H9 (cell line): ENCODE measurements at regions not wholly inside any gene's neighbourhood (a gene's known extent, or its start where the extent isn't known, plus 50 kb on each side); places are given as distances from the start of the nearest gene placed in this dataset.
"Not testable (repeated sequence)": the region's sequence is repeated elsewhere in the genome, so short reads cannot be mapped to it uniquely, and the experiment has no call there.

Experiments
- DNase-seq: peaks from one replicate; pipeline ENCODE4 v3.0.0-alpha.2; 2017
- H2AFZ ChIP-seq: one replicate; pipeline ENCODE4 v1.6.1; 2013; ENCODE audit warnings: mild to moderate bottlenecking, low read length, control low read depth, moderate library complexity
- H2AK5ac ChIP-seq: 2 replicates; pipeline ENCODE4 v1.6.1; 2013; ENCODE audit warnings: low read length, control low read depth, mixed read lengths; ENCODE audit not compliant: insufficient read length
- H2BK120ac ChIP-seq: one replicate; pipeline ENCODE4 v1.6.1; 2013; ENCODE audit warnings: low read depth, mild to moderate bottlenecking, low read length, control low read depth, inconsistent platforms; ENCODE audit not compliant: poor library complexity, severe bottlenecking
- H2BK12ac ChIP-seq: 2 replicates; pipeline ENCODE4 v1.6.1; 2013; ENCODE audit warnings: low read length, control low read depth, mixed read lengths, low read depth; ENCODE audit not compliant: insufficient read length
- H2BK15ac ChIP-seq: 2 replicates; pipeline ENCODE4 v1.6.1; 2013; ENCODE audit warnings: low read depth, low read length, control low read depth
- H2BK20ac ChIP-seq: one replicate; pipeline ENCODE4 v1.6.1; 2013; ENCODE audit warnings: low read depth, mild to moderate bottlenecking, low read length, control low read depth, inconsistent platforms; ENCODE audit not compliant: poor library complexity, severe bottlenecking
- H2BK5ac ChIP-seq: 2 replicates; pipeline ENCODE4 v1.6.1; 2013; ENCODE audit warnings: low read length, control low read depth, mixed read lengths; ENCODE audit not compliant: insufficient read length
- H3K14ac ChIP-seq: 2 replicates; pipeline ENCODE4 v1.6.1; 2013; ENCODE audit warnings: low read length, control low read depth; ENCODE audit not compliant: insufficient read depth
- H3K18ac ChIP-seq: 2 replicates; pipeline ENCODE4 v1.6.1; 2013; ENCODE audit warnings: low read depth, mild to moderate bottlenecking, mixed read lengths, low read length, control low read depth; ENCODE audit not compliant: insufficient read length
- H3K23ac ChIP-seq: 2 replicates; pipeline ENCODE4 v1.6.1; 2013; ENCODE audit warnings: low read length, control low read depth, mixed read lengths, low read depth; ENCODE audit not compliant: insufficient read length
- H3K23me2 ChIP-seq: 2 replicates; pipeline ENCODE4 v1.6.1; 2013; ENCODE audit warnings: low read depth, mild to moderate bottlenecking, mixed read lengths, low read length, control low read depth; ENCODE audit not compliant: insufficient read length, poor library complexity, severe bottlenecking
- H3K27ac ChIP-seq: 2 replicates; pipeline ENCODE4 v1.5.1; 2013; ENCODE audit warnings: low read length, control low read depth, mixed read lengths, low read depth; ENCODE audit not compliant: insufficient read length
- H3K27me3 ChIP-seq: 2 replicates; pipeline ENCODE4 v1.6.1; 2013; ENCODE audit warnings: low read length, control low read depth, inconsistent platforms; ENCODE audit not compliant: insufficient read depth
- H3K4ac ChIP-seq: 2 replicates; pipeline ENCODE4 v1.6.1; 2013; ENCODE audit warnings: low read depth, mild to moderate bottlenecking, control low read depth, inconsistent platforms, low read length, moderate library complexity
- H3K4me1 ChIP-seq: 2 replicates; pipeline ENCODE4 v1.6.1; 2013; ENCODE audit warnings: low read length, control low read depth, inconsistent platforms; ENCODE audit not compliant: insufficient read depth
- H3K4me2 ChIP-seq: 2 replicates; pipeline ENCODE4 v1.6.1; 2013; ENCODE audit warnings: low read length, control low read depth, mixed read lengths; ENCODE audit not compliant: insufficient read length, insufficient read depth
- H3K56ac ChIP-seq: 2 replicates; pipeline ENCODE4 v1.6.1; 2013; ENCODE audit warnings: low read depth, mild to moderate bottlenecking, mixed read lengths, low read length, control low read depth; ENCODE audit not compliant: insufficient read length
- H3K79me1 ChIP-seq: 2 replicates; pipeline ENCODE4 v1.6.1; 2013; ENCODE audit warnings: low read depth, mild to moderate bottlenecking, moderate library complexity, low read length, control low read depth, inconsistent platforms; ENCODE audit not compliant: insufficient read depth, poor library complexity, severe bottlenecking
- H3K79me2 ChIP-seq: 2 replicates; pipeline ENCODE4 v1.6.1; 2013; ENCODE audit warnings: low read length, control low read depth, inconsistent platforms; ENCODE audit not compliant: insufficient read depth
- H3K9ac ChIP-seq: 2 replicates; pipeline ENCODE4 v1.6.1; 2013; ENCODE audit warnings: low read length, control low read depth, mixed read lengths; ENCODE audit not compliant: insufficient read length; ENCODE audit errors: extremely low read depth
- H3K9me3 ChIP-seq: one replicate; pipeline ENCODE4 v1.6.1; 2013; ENCODE audit warnings: low read depth, low read length, inconsistent platforms; ENCODE audit not compliant: control insufficient read depth
- H3T11ph ChIP-seq: one replicate; pipeline ENCODE4 v1.6.1; 2013; ENCODE audit warnings: mild to moderate bottlenecking, low read length, control low read depth, inconsistent platforms
- H4K20me1 ChIP-seq: one replicate; pipeline ENCODE4 v1.6.1; 2013; ENCODE audit not compliant: control insufficient read depth, insufficient read length, insufficient read depth
- H4K5ac ChIP-seq: 2 replicates; pipeline ENCODE4 v1.6.1; 2013; ENCODE audit warnings: low read depth, mild to moderate bottlenecking, mixed read lengths, low read length, control low read depth; ENCODE audit not compliant: insufficient read length
- H4K8ac ChIP-seq: replicated peaks from 2 replicates; pipeline ENCODE4 v1.6.1; 2013; ENCODE audit warnings: low read length, control low read depth, mixed read lengths, low read depth; ENCODE audit not compliant: insufficient read length
- H4K91ac ChIP-seq: 2 replicates; pipeline ENCODE4 v1.6.1; 2013; ENCODE audit warnings: low read depth, mild to moderate bottlenecking, moderate library complexity, mixed read lengths, low read length, control low read depth; ENCODE audit not compliant: insufficient read length
- H3K27ac Mint-ChIP-seq, 3 experiments: 2 replicates in 2 of 3; 3 replicates in 1 of 3; pipeline ENCODE4 v1.8.0; 2020 to 2021; ENCODE audit warnings: mixed read lengths in 3 of 3, mild to moderate bottlenecking in 1 of 3, moderate library complexity in 1 of 3
- H3K27me3 Mint-ChIP-seq: 2 replicates; pipeline ENCODE4 v1.8.0; 2021; ENCODE audit warnings: low read depth, mild to moderate bottlenecking, moderate library complexity, mixed read lengths
- H3K36me3 Mint-ChIP-seq, 3 experiments: 2 replicates in 2 of 3; 3 replicates in 1 of 3; pipeline ENCODE4 v1.8.0; 2020 to 2021; ENCODE audit warnings: low read depth in 3 of 3, mixed read lengths in 3 of 3; ENCODE audit not compliant: insufficient read depth in 1 of 3
- H3K4me1 Mint-ChIP-seq, 2 experiments: 2 replicates each; pipeline ENCODE4 v1.8.0; 2020; ENCODE audit warnings: mixed read lengths in 2 of 2
- H3K4me3 Mint-ChIP-seq, 2 experiments: 2 replicates in 1 of 2; 3 replicates in 1 of 2; pipeline ENCODE4 v1.8.0; 2020 to 2021; ENCODE audit warnings: mild to moderate bottlenecking in 2 of 2, mixed read lengths in 2 of 2, moderate library complexity in 1 of 2
- H3K9me3 Mint-ChIP-seq, 2 experiments: 2 replicates in 1 of 2; 3 replicates in 1 of 2; pipeline ENCODE4 v1.8.0; 2020; ENCODE audit warnings: mild to moderate bottlenecking in 2 of 2, mixed read lengths in 2 of 2, moderate library complexity in 1 of 2
- WGBS: extraction: QIAGEN DNeasy Blood & Tissue Kit; methylation state at CpG from one replicate; pipeline ENCODE4 v1.1.7; 2013; ENCODE audit warnings: missing lambda C conversion rate, low lambda C conversion rate, mixed read lengths; ENCODE audit not compliant: insufficient read length; ENCODE audit errors: extremely low coverage; 5-methylcytosine and 5-hydroxymethylcytosine counted together
- TF ChIP-seq, protein P1 (sequence below): fragments of 200-600 bp; sonication (generic); conservative IDR thresholded peaks from 3 replicates; pipeline ENCODE4 v1.8.0; 2021; ENCODE audit warnings: antibody characterized with exemption, mild to moderate bottlenecking

DNA sequence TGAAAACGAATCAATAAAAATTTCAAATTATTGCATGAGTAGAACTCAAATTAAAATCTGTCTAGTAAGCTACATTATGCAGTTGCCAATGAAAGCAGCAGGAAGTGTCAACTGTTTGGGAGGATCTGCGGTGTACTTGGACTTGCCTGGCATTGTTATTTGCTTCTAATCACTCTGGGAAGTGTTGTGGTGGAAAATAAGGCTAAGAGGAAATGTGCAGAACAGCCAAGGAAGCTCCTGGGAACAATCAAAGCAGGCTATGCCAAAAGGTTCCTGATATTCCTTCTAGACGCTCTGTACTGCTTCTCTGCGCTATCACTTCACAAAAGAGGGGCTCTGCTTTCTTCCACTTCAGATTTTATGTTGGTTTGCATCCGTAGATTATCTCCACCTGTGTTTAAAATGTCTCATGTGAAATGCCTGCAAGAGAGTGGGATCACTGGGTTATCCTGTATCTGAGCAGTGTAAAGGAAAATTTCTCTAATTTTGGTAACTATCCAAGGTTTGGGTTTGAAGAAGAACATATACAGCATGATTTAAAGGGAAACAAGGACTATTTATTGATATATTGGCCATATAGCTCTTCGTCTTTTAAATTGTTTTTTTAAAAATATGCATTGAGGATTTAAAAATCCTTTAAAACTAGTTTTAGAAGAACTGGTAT is 182.7 kb upstream of the CSNK1A1L start:
- no peak overlapping the region for H3K27ac Mint-ChIP-seq
- Histone ChIP-seq H2BK120ac (no peak overlapping the region), H4K8ac (no peak overlapping the region), H3K27ac (no peak overlapping the region), H2AK5ac (no peak overlapping the region), H3K56ac (no peak overlapping the region), H3K9ac (no peak overlapping the region), H3K27me3 (no peaks in the 10 kb centered on the region; the same call in 1 of the 2 replicates), H3K23ac (no peak overlapping the region), H2BK12ac (no peak overlapping the region), H3K23me2 (no peaks in the 10 kb centered on the region), H4K5ac (no peak overlapping the region), H3K4me1 (no peaks in the 10 kb centered on the region; the same call in 1 of the 2 replicates), H2BK20ac (no peak overlapping the region), H2AFZ (peak overlapping the region; percentile 40), H3K79me2 (no peaks in the 10 kb centered on the region), H4K20me1 (no peaks in the 10 kb centered on the region), H3T11ph (no peak overlapping the region), H3K14ac (no peak overlapping the region), H3K9me3 (no peaks in the 10 kb centered on the region), H3K18ac (no peak overlapping the region), H3K4me2 (no peak overlapping the region), H4K91ac (no peak overlapping the region), H2BK5ac (no peak overlapping the region), H3K4ac (no peak overlapping the region), H2BK15ac (no peak overlapping the region), H3K79me1 (no peaks in the 10 kb centered on the region)
- TF ChIP-seq, protein P1, sequence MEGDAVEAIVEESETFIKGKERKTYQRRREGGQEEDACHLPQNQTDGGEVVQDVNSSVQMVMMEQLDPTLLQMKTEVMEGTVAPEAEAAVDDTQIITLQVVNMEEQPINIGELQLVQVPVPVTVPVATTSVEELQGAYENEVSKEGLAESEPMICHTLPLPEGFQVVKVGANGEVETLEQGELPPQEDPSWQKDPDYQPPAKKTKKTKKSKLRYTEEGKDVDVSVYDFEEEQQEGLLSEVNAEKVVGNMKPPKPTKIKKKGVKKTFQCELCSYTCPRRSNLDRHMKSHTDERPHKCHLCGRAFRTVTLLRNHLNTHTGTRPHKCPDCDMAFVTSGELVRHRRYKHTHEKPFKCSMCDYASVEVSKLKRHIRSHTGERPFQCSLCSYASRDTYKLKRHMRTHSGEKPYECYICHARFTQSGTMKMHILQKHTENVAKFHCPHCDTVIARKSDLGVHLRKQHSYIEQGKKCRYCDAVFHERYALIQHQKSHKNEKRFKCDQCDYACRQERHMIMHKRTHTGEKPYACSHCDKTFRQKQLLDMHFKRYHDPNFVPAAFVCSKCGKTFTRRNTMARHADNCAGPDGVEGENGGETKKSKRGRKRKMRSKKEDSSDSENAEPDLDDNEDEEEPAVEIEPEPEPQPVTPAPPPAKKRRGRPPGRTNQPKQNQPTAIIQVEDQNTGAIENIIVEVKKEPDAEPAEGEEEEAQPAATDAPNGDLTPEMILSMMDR = no peak
- H3K36me3 Mint-ChIP-seq = peaks cover 0 to 5% (median 0%) of the 10 kb centered on the region in 3 experiments; a peak in 1 of 7 replicates
- no peak for DNase-seq
- H3K4me3 Mint-ChIP-seq = no peak overlapping the region
- peaks cover 2% of the 10 kb centered on the region; the same call in 1 of the 2 replicates for H3K27me3 Mint-ChIP-seq
- peaks cover 0 to 5% of the 10 kb centered on the region in 2 experiments; a peak in 2 of 5 replicates for H3K9me3 Mint-ChIP-seq
- WGBS = no CpG with 5 or more reads among the region's 6 CpGs
- no peaks in the 10 kb centered on the region for H3K4me1 Mint-ChIP-seq

DNA sequence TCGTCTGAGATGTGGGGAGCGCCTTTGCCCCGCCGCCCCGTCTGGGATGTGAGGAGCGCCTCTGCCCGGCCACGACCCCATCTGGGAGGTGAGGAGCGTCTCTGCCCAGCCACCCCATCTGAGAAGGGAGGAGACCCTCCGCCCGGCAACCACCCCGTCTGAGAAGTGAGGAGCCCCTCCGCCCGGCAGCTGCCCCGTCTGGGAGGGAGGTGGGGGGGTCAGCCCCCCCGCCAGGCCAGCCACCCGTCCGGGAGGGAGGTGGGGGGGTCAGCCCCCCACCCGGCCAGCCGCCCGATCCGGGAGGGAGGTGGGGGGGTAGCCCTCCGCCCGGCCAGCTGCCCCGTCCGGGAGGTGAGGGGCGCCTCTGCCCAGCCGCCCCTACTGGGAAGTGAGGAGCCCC is 174.8 kb upstream of the CSNK1A1L start:
- Mint-ChIP-seq H3K9me3 (peaks cover 18 to 21% of the 10 kb centered on the region in 2 experiments), H3K36me3 (peaks cover 6 to 11% (median 8%) of the 10 kb centered on the region in 3 experiments; a peak in 5 of 7 replicates)
- H4K91ac ChIP-seq, H2AK5ac ChIP-seq, H3K79me1 ChIP-seq, H3K4me1 Mint-ChIP-seq, H3K9me3 ChIP-seq, H3K56ac ChIP-seq, H4K5ac ChIP-seq, H2BK5ac ChIP-seq, H3K18ac ChIP-seq, H4K20me1 ChIP-seq, H2BK120ac ChIP-seq, H3K23ac ChIP-seq, H2BK15ac ChIP-seq, H2AFZ ChIP-seq, H3K4me1 ChIP-seq, H3K14ac ChIP-seq, H3K27me3 ChIP-seq, H3K4ac ChIP-seq, DNase-seq, H2BK12ac ChIP-seq, H3K27me3 Mint-ChIP-seq, H3K27ac Mint-ChIP-seq, H3K79me2 ChIP-seq, H3K27ac ChIP-seq, H4K8ac ChIP-seq, H3K9ac ChIP-seq, H2BK20ac ChIP-seq, H3K4me2 ChIP-seq, H3K4me3 Mint-ChIP-seq, H3K23me2 ChIP-seq, H3T11ph ChIP-seq: not testable (repeated sequence)
- no CpG with 5 or more reads among the region's 28 CpGs for WGBS
